GM12875 (cell line): ENCODE measurements at regions not wholly inside any gene's neighbourhood (a gene's known extent, or its start where the extent isn't known, plus 50 kb on each side); places are given as distances from the start of the nearest gene placed in this dataset.
"Not testable (repeated sequence)": the region's sequence is repeated elsewhere in the genome, so short reads cannot be mapped to it uniquely, and the experiment has no call there.

ENCODE experiments used
- H3K4me3 ChIP-seq: one replicate; pipeline ENCODE4 v1.5.1; 2011; ENCODE audit warnings: low read depth, low read length, control low read depth
- TF ChIP-seq, protein P1 (sequence below): IDR thresholded peaks from 2 replicates; pipeline ENCODE4 v1.5.1; 2011; ENCODE audit warnings: low read depth, mild to moderate bottlenecking, control low read depth, inconsistent platforms, low read length, moderate library complexity, borderline replicate concordance; ENCODE audit not compliant: insufficient read depth

DNA sequence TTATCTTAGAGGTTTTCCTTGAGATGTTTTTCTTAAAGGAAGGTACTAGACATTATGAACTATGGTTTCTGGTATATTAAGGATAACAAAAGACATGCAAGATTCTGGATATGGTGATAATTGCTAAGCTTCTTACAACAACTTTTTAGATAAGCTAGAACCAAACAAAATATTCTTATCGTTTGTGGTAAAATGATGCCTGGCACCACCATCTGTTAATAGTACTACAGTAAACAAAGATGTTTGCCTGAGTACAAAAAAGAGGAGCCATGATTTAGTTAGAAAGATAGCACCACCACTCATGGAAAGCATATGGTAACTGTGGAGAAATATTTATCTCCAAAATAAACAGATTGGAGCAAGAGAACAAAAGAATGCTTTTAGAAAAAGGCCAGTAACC is 747.3 kb downstream of the COL12A1 start:
- TF ChIP-seq, protein P1, sequence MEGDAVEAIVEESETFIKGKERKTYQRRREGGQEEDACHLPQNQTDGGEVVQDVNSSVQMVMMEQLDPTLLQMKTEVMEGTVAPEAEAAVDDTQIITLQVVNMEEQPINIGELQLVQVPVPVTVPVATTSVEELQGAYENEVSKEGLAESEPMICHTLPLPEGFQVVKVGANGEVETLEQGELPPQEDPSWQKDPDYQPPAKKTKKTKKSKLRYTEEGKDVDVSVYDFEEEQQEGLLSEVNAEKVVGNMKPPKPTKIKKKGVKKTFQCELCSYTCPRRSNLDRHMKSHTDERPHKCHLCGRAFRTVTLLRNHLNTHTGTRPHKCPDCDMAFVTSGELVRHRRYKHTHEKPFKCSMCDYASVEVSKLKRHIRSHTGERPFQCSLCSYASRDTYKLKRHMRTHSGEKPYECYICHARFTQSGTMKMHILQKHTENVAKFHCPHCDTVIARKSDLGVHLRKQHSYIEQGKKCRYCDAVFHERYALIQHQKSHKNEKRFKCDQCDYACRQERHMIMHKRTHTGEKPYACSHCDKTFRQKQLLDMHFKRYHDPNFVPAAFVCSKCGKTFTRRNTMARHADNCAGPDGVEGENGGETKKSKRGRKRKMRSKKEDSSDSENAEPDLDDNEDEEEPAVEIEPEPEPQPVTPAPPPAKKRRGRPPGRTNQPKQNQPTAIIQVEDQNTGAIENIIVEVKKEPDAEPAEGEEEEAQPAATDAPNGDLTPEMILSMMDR: no peak
- no peak overlapping the region for H3K4me3 ChIP-seq

DNA sequence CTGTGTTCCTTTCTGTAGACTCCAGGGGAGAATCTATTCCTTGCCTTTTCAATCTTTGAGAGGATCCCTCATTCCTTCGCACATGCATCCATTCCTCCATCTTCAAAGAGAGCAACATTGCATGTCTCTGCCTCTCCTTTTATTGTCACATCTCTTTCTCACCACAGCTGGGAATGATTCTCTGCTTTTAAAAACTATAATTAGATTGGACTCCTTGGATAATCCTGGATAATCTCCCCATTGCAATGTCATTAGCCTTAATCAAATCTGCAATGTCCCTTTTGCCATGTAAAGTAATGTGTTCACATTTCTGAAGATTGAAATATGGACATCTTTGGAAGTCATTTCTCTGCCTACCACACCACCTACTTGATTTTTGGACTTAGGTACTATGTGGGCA is 750.1 kb downstream of the COL12A1 start:
- no peak overlapping the region for H3K4me3 ChIP-seq
- TF ChIP-seq, protein P1: no peak

DNA sequence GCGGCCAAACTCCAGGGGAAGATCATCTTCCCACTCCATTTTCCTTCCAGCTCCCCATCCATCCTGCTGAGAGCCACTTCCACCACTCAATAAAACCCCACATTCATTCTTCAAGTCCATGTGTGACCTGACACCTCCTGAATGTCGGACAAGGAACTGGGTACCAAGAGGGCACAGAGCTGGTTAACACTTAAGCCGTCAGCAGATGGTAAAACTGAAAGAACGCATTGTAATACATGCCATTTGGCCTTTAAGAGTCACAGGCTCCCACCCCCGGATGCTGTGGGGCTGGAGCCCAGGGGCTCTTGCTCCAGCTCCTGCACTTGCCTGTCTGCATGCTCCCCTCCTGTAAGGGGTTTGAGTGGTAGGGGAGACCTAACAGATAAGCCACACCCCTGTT is 753.9 kb downstream of the COL12A1 start:
- no peak overlapping the region for H3K4me3 ChIP-seq
- TF ChIP-seq, protein P1: no peak

DNA sequence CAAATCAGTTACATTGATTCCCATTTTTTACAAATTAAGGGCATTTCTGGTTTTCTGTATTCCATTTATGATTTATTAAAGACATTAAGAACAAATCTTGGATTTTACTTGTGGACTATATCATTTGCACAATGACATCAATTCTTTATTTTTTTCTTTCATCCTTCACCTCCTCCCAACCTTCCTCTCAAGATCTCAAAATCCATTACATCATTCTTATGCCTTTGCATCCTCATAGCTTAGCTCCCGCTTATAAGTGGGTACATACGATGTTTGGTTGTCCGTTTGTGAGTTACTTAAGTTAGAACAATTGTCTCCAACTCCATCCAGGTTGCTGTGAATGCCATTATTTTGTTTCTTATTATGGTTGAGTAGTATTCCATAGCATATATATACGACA is 752.8 kb downstream of the CD109 start:
- TF ChIP-seq, protein P1: no peak
- no peak overlapping the region for H3K4me3 ChIP-seq

DNA sequence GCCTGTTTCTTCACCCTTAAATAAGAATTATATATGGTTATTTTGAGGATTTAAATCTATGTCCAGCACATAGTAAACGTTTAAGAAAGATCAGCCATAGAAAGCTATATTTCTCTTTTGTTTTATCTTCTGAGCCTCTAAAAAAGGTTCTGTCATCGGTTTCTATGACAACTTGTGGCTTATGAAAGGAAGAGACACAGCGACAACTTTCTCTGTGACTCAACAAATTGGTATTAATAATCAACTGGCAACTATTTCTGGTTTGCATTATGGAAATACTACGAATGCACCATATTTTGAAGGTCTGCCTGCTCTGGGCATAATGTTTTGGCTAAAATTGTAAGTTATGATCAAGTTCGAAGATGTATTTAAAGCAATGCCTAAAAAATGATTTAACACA is 751.0 kb downstream of the CD109 start:
- TF ChIP-seq, protein P1: no peak

DNA sequence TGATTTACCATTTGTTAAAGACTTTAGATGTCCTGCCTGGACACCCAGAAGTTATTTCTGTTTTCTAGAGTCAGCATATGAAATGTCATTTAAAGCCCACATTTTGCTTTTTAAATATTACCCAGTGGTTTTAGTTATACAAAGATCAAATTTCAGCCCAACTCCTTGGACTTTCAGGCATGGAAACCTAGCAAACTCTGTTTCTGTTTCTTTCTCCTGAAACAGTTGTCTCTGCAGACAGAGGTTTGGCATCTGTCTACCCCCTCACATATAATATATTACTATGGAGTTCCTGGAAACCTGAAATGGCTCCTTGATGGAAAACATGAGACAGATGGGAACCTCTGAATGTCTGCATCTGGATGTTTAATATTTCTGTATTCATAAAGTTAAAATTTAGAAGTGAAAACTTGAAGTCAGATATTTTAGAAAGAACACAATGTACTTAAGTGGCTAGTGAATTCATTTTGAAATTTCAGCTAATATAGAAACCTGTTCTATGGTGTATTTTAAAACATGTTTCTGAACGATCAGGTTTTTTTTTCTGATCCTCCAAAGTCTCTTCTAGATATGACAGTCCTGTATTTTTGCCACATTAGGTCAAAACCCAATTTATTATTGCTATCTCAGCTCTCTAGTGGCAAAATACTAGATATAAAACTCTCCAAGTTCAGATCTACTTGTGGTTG is 743.3 kb downstream of the CD109 start:
- TF ChIP-seq, protein P1: no peak
- H3K4me3 ChIP-seq: no peak overlapping the region

More for the DNA sequence above, 751.0 kb downstream of the CD109 start:
- H3K4me3 ChIP-seq: no peak overlapping the region

DNA sequence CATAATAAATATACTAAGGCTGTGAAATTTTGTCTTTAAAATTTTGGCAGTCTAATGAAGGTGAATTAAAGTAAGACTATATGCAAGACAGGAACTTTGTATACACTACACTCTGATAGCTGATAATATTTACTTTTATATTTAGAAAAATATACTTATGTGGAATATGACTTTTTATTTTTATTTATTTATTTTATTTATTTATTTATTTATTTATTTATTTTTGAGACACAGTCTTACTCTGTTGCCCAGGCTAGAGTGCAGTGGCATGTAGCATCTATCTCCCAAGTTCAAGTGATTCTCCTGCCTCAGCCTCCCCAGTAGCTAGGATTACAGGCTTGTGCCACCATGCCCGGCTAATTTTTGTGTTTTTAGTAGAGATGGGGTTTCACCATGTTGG is 742.4 kb downstream of the CD109 start:
- H3K4me3 ChIP-seq: not testable (repeated sequence)

DNA sequence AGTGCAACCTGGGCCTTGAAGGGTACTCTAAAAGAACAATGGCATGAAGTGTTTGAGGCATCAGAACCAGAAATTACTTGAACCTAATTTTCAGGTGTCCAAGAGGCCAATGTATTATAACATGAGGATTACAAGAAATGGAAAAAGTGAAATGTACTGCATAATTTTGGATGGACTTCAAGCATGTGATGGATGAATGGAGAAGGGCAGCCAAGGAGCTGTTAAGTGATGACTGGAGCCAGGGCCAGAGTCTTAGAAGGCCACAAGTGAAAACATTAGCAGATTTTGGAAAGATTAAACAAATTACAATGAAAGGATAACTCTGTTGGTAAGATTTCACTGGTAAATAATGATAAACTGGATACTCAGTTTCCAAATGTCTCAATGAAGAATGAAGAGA is 738.2 kb downstream of the CD109 start:
- TF ChIP-seq, protein P1: no peak
- H3K4me3 ChIP-seq: no peak overlapping the region
